Breast epithelium (tissue), 3 donors: ENCODE measurements at regions not wholly inside any gene's neighbourhood (a gene's known extent, or its start where the extent isn't known, plus 50 kb on each side); places are given as distances from the start of the nearest gene placed in this dataset.
A peak's percentile ranks its signal among the peaks of the same experiment; 100 is the strongest.

Source experiments
- POLR2A ChIP-seq: fragments of 450-650 bp; IDR thresholded peaks from one replicate; pipeline ENCODE4 v1.6.1; 2016; ENCODE audit warnings: antibody characterized with exemption, mild to moderate bottlenecking, moderate library complexity
- POLR2AphosphoS5 ChIP-seq, 3 donors: sonication (generic); formaldehyde crosslinking; IDR thresholded peaks; one replicate each; pipeline ENCODE4 v1.6.1; 2017; ENCODE audit warnings: antibody characterized with exemption in 3 of 3
- TF ChIP-seq, protein P1 (sequence below), 3 donors: fragments of 450-650 bp; IDR thresholded peaks; one replicate each; pipeline ENCODE4 v1.5.1; 2016 to 2017; ENCODE audit warnings: antibody characterized with exemption in 3 of 3, mild to moderate bottlenecking in 3 of 3, moderate library complexity in 3 of 3

- TF ChIP-seq, protein P1, sequence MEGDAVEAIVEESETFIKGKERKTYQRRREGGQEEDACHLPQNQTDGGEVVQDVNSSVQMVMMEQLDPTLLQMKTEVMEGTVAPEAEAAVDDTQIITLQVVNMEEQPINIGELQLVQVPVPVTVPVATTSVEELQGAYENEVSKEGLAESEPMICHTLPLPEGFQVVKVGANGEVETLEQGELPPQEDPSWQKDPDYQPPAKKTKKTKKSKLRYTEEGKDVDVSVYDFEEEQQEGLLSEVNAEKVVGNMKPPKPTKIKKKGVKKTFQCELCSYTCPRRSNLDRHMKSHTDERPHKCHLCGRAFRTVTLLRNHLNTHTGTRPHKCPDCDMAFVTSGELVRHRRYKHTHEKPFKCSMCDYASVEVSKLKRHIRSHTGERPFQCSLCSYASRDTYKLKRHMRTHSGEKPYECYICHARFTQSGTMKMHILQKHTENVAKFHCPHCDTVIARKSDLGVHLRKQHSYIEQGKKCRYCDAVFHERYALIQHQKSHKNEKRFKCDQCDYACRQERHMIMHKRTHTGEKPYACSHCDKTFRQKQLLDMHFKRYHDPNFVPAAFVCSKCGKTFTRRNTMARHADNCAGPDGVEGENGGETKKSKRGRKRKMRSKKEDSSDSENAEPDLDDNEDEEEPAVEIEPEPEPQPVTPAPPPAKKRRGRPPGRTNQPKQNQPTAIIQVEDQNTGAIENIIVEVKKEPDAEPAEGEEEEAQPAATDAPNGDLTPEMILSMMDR (IDR thresholded peaks at IDR 0.05): peak in 1 of 3 donors; percentile 14
- TF ChIP-seq POLR2AphosphoS5 (IDR thresholded peaks at IDR 0.05): no peak
- TF ChIP-seq POLR2A: no peak
Measured at GRCh38 chr4:126223784-126224407, 909.1 kb downstream of the FAT4 start.
